ENCODE measurements at regions not wholly inside any gene's neighbourhood (a gene's known extent, or its start where the extent isn't known, plus 50 kb on each side); places are given as distances from the start of the nearest gene placed in this dataset.

DNA sequence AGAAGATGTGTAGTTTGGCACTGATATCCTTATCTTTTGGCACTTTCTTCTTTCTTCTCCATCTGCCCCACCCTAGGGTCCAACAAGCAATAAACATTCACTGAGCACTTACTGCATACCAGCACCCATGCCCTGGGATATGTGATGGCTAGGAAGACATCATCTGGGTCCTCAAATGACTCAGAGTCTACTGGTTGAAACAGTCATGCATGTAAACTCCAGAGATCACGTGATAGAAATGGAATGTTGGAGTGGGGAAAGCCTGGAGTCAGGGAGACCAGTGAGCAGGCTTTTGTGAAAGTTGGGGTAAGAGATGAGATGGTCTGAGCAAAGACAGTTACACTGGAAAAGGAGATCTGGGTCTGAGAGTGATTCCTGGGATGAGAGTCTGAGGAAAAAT is 724.9 kb upstream of the TENM4 start:
- no peak for TF ChIP-seq SREBF2 (IDR thresholded peaks at IDR 0.05)
- TF ChIP-seq, protein P1, sequence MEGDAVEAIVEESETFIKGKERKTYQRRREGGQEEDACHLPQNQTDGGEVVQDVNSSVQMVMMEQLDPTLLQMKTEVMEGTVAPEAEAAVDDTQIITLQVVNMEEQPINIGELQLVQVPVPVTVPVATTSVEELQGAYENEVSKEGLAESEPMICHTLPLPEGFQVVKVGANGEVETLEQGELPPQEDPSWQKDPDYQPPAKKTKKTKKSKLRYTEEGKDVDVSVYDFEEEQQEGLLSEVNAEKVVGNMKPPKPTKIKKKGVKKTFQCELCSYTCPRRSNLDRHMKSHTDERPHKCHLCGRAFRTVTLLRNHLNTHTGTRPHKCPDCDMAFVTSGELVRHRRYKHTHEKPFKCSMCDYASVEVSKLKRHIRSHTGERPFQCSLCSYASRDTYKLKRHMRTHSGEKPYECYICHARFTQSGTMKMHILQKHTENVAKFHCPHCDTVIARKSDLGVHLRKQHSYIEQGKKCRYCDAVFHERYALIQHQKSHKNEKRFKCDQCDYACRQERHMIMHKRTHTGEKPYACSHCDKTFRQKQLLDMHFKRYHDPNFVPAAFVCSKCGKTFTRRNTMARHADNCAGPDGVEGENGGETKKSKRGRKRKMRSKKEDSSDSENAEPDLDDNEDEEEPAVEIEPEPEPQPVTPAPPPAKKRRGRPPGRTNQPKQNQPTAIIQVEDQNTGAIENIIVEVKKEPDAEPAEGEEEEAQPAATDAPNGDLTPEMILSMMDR (IDR thresholded peaks at IDR 0.05), result no peak
- TF ChIP-seq POLR2A (IDR thresholded peaks at IDR 0.05; ENCODE audit: low read length), result no peak
- TF ChIP-seq JUNB (IDR thresholded peaks at IDR 0.05), result no peak
- TF ChIP-seq, protein P2, sequence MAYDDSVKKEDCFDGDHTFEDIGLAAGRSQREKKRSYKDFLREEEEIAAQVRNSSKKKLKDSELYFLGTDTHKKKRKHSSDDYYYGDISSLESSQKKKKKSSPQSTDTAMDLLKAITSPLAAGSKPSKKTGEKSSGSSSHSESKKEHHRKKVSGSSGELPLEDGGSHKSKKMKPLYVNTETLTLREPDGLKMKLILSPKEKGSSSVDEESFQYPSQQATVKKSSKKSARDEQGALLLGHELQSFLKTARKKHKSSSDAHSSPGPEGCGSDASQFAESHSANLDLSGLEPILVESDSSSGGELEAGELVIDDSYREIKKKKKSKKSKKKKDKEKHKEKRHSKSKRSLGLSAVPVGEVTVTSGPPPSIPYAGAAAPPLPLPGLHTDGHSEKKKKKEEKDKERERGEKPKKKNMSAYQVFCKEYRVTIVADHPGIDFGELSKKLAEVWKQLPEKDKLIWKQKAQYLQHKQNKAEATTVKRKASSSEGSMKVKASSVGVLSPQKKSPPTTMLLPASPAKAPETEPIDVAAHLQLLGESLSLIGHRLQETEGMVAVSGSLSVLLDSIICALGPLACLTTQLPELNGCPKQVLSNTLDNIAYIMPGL (CRISPR knock-in tag; IDR thresholded peaks at IDR 0.05; ENCODE audit: borderline replicate concordance), result no peak
- TF ChIP-seq EP300 (IDR thresholded peaks at IDR 0.05), result no peak
- TF ChIP-seq JUN (IDR thresholded peaks at IDR 0.05), result no peak
